Suppressor macrophage treated with lipopolysaccharide for 1 hour (primary cell): ENCODE measurements at regions not wholly inside any gene's neighbourhood (a gene's known extent, or its start where the extent isn't known, plus 50 kb on each side); places are given as distances from the start of the nearest gene placed in this dataset.
"Not testable (repeated sequence)": the region's sequence is repeated elsewhere in the genome, so short reads cannot be mapped to it uniquely, and the experiment has no call there.

Experiments
- DNase-seq, 3 donors: peaks; one replicate each; pipeline ENCODE4 v3.0.0-alpha.2; 2020 to 2022

DNA sequence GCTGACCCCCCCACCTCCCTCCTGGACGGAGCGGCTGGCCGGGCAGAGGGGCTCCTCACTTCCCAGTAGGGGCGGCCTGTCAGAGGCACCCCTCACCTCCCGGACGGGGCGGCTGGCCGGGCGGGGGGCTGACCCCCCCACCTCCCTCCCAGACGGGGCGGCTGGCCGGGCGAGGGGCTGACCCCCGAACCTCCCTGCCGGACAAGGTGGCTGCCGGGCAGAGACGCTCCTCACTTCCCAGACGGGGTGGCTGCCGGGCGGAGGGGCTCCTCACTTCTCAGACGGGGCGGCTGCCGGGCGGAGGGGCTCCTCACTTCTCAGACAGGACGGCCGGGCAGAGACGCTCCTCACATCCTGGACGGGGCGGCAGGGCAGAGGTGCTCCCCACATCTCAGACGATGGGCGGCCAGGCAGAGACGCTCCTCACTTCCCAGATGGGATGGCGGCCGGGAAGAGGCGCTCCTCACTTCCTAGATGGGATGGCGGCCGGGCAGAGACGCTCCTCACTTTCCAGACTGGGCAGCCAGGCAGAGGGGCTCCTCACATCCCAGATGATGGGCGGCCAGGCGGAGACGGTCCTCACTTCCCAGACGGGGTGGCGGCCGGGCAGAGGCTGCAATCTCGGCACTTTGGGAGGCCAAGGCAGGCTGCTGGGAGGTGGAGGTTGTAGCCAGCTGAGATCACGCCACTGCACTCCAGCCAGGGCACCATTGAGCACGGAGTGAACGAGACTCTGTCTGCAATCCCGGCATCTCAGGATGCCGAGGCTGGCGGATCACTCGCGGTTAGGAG, 66.2 kb upstream of the PAPPA2 start:
- not testable (repeated sequence) for DNase-seq

GRCh38 chr1:176391621-176392020, 71.4 kb upstream of the PAPPA2 start:
- no peak for DNase-seq

DNA sequence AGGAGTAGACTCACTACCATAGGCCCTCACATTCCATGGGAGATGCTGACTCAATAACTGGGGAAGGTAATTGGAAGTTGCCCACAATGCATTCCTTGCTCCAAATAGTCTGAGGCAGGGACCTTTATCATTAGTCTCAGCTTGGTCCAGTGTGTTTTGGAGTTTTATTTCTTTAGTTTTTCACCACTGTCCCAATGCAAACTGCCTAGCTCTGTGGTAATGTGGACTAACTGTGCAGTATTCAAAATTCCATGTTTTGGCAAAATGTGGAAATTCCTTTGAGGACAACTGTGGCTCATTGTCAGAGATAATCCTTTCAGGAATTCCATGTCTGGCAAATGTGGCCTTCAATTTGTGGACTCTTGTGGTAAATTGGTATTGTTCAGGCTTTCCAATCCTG, 78.1 kb upstream of the PAPPA2 start:
- DNase-seq: no peak

GRCh38 chr1:176382163-176382562, 80.8 kb upstream of the PAPPA2 start:
- DNase-seq: no peak

GRCh38 chr1:176379626-176380339, 83.2 kb upstream of the PAPPA2 start:
- peak in 1 of 3 donors; percentile 1 for DNase-seq

GRCh38 chr1:176374967-176375569, 87.9 kb upstream of the PAPPA2 start:
- DNase-seq: peak; percentile 62 to 85 (median 75)

GRCh38 chr1:176364236-176364905, 98.6 kb upstream of the PAPPA2 start:
- DNase-seq: no peak

GRCh38 chr1:176349135-176349715, 113.8 kb upstream of the PAPPA2 start:
- not testable (repeated sequence) for DNase-seq

GRCh38 chr1:176341656-176342055, 121.3 kb upstream of the PAPPA2 start:
- no peak for DNase-seq

- no peak for DNase-seq
Observed at GRCh38 chr1:176338877-176339276, 124.1 kb upstream of the PAPPA2 start.

GRCh38 chr1:176330782-176331181, 123.7 kb upstream of the COP1 start:
- no peak for DNase-seq

GRCh38 chr1:176325664-176326063, 118.6 kb upstream of the COP1 start:
- no peak for DNase-seq

GRCh38 chr1:176323472-176323871, 116.4 kb upstream of the COP1 start:
- no peak for DNase-seq

- DNase-seq: no peak
Observed at GRCh38 chr1:176315519-176316220, 108.6 kb upstream of the COP1 start.

- DNase-seq: not testable (repeated sequence)
Observed at GRCh38 chr1:176296602-176297001, 89.5 kb upstream of the COP1 start.

DNA sequence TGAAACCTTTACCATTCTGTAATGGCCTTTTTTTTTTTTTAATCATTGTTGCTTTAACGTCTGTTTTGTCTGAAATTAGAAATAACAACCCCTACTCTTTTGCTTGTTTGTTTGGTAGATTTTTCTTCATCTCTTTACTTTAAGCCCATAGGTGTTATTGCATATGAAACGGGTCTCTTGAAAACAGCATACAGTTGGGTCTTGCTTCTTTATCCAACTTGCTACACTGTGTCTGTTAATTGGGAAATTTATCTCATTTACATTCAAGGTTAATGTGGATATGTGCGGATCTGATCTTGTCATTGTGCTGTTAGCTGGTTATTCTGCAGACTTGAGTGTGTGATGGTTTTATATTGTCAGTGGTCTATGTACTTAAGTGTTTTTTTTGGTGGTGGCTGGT, 78.9 kb upstream of the COP1 start:
- no peak for DNase-seq

DNA sequence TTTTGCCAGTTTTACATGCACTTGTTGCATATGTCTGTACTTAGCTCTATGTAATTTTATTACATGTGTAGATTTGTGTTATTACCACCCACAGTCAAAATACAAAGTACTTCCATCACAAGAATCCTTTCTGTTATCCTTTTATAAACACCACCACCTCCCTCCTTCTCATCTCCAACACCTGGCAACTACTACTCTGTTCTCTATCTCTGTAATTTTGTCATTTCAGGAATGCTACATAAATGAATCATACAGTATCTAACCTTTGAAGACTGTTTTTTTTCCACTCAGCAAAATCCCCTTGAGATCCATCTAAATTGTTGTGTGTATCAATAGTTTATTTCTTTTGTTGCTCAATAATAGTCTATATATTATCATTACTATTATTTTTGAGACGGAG, 64.5 kb upstream of the COP1 start:
- no peak for DNase-seq
